ENCODE measurements at regions not wholly inside any gene's neighbourhood (a gene's known extent, or its start where the extent isn't known, plus 50 kb on each side); places are given as distances from the start of the nearest gene placed in this dataset.

DNA sequence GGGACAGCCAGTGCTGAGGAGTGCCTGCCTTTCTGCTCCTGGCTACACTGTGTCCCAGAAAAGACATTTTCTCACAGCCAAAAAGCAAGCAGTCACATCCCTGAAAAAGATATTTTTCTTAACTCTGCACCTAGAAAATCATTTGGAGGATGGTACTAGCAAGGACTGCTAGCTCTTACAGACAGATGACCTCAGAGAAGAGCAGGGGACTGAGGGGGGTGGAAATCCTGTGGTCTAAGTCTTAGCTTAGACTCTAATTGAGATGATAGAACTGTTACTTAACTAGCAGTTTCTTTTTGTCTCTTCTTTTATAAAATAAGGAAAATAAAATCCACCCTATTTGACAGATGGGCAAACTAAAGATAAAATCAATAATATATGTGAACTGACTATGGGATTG lies 152.8 kb downstream of the TMEM200A start (continued):
- TF ChIP-seq REST (IDR thresholded peaks at IDR 0.05) (no peak), HNF4G (IDR thresholded peaks at IDR 0.05) (no peak), YY1 (IDR thresholded peaks at IDR 0.05) (no peak), NR2F2 (IDR thresholded peaks at IDR 0.05) (no peak), RXRA (IDR thresholded peaks at IDR 0.05) (no peak), MAX (IDR thresholded peaks at IDR 0.05) (no peak), FOXA2 (IDR thresholded peaks at IDR 0.05) (no peak), GABPA (IDR thresholded peaks at IDR 0.05 in 1 of 2, conservative IDR thresholded peaks at IDR 0.05 in 1 of 2) (no peak)

DNA sequence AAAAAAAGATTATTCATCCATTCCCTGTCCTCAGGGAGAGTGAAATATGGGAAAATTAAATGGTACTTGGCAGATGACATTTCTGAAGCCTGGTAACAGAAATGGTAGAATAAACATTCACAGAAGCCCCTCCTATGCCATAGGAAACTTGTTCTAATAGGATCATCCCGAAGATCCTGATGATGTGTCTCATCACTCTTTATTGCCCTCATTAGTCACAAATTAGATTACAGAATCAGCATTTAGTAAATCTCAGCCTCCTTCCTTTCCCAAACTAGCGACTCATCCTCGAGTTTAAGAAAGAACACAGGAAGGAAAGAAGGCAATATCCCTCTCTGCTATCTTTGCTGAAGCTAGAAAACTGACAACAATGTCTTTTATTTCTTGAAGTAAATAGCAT lies 154.4 kb downstream of the TMEM200A start:
- no peak for TF ChIP-seq MAX (IDR thresholded peaks at IDR 0.05)
- no peak for TF ChIP-seq EGR1 (IDR thresholded peaks at IDR 0.05; ENCODE audit: low read depth in 2 of 2)
- no peak for TF ChIP-seq RAD21 (IDR thresholded peaks at IDR 0.05)
- no peak for TF ChIP-seq NR2F2 (IDR thresholded peaks at IDR 0.05)
- no peak for TF ChIP-seq HNF4G (IDR thresholded peaks at IDR 0.05)
- TF ChIP-seq FOXA1 (IDR thresholded peaks at IDR 0.05) = no peak
- no peak for TF ChIP-seq GABPA (IDR thresholded peaks at IDR 0.05 in 1 of 2, conservative IDR thresholded peaks at IDR 0.05 in 1 of 2)
- no peak for TF ChIP-seq SP1 (IDR thresholded peaks at IDR 0.05)
- no peak for TF ChIP-seq HNF4A (conservative IDR thresholded peaks at IDR 0.05)
- TF ChIP-seq, protein P1, sequence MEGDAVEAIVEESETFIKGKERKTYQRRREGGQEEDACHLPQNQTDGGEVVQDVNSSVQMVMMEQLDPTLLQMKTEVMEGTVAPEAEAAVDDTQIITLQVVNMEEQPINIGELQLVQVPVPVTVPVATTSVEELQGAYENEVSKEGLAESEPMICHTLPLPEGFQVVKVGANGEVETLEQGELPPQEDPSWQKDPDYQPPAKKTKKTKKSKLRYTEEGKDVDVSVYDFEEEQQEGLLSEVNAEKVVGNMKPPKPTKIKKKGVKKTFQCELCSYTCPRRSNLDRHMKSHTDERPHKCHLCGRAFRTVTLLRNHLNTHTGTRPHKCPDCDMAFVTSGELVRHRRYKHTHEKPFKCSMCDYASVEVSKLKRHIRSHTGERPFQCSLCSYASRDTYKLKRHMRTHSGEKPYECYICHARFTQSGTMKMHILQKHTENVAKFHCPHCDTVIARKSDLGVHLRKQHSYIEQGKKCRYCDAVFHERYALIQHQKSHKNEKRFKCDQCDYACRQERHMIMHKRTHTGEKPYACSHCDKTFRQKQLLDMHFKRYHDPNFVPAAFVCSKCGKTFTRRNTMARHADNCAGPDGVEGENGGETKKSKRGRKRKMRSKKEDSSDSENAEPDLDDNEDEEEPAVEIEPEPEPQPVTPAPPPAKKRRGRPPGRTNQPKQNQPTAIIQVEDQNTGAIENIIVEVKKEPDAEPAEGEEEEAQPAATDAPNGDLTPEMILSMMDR (IDR thresholded peaks at IDR 0.05; ENCODE audit: low read depth, low read length, missing input control) = no peak
- TF ChIP-seq RXRA (IDR thresholded peaks at IDR 0.05) = no peak
- TF ChIP-seq, protein P2, sequence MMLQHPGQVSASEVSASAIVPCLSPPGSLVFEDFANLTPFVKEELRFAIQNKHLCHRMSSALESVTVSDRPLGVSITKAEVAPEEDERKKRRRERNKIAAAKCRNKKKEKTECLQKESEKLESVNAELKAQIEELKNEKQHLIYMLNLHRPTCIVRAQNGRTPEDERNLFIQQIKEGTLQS (IDR thresholded peaks at IDR 0.05) = no peak
- TF ChIP-seq YY1 (IDR thresholded peaks at IDR 0.05) = no peak
- TF ChIP-seq JUND (IDR thresholded peaks at IDR 0.05) = no peak
- TF ChIP-seq REST (IDR thresholded peaks at IDR 0.05) = no peak
- no peak for TF ChIP-seq TAF1 (conservative IDR thresholded peaks at IDR 0.05)
- TF ChIP-seq ZBTB33 (IDR thresholded peaks at IDR 0.05) = no peak
- TF ChIP-seq FOXA2 (IDR thresholded peaks at IDR 0.05) = no peak
- Histone ChIP-seq H3K36me3 (ENCODE audit: control insufficient read depth in 4 of 4, insufficient read depth in 3 of 4, low read depth in 1 of 4, low read length in 3 of 4) (no peaks in the 10 kb centered on the region), H3K9ac (ENCODE audit: low read depth in 1 of 2, low read length in 2 of 2) (no peak overlapping the region), H3K4me1 (ENCODE audit: control insufficient read depth in 4 of 4, insufficient read depth in 4 of 4, low read length in 3 of 4) (no peaks in the 10 kb centered on the region), H3K9me3 (ENCODE audit: control insufficient read depth in 4 of 4, low read length in 3 of 4) (no peaks in the 10 kb centered on the region), H3K27me3 (ENCODE audit: control insufficient read depth in 4 of 4, insufficient read depth in 4 of 4, low read length in 3 of 4) (no peaks in the 10 kb centered on the region), H3K27ac (ENCODE audit: low read depth in 1 of 2, low read length in 2 of 2) (no peak overlapping the region), H3K4me3 (ENCODE audit: low read depth in 1 of 3, low read length in 3 of 3) (no peak overlapping the region)
- DNase-seq (ENCODE audit: low spot score) = no peak
- 68% methylated on average over 3 of the region's 3 CpGs for WGBS
